OCI-LY3 (cell line): ENCODE measurements at regions not wholly inside any gene's neighbourhood (a gene's known extent, or its start where the extent isn't known, plus 50 kb on each side); places are given as distances from the start of the nearest gene placed in this dataset.

Experiments
- EZH2phosphoT487 ChIP-seq: fragments of 200-600 bp; shearing (Covaris generic); IDR thresholded peaks from 2 replicates; pipeline ENCODE4 v1.6.1; 2018; ENCODE audit warnings: antibody characterized with exemption, mixed run types, low read depth
- TF ChIP-seq, protein P1 (sequence below): fragments of 200-600, 300-600 bp; sonication (generic); IDR thresholded peaks from 2 replicates; pipeline ENCODE4 v1.5.1; 2014; ENCODE audit warnings: antibody characterized with exemption, low read length, low read depth

- TF ChIP-seq, protein P1, sequence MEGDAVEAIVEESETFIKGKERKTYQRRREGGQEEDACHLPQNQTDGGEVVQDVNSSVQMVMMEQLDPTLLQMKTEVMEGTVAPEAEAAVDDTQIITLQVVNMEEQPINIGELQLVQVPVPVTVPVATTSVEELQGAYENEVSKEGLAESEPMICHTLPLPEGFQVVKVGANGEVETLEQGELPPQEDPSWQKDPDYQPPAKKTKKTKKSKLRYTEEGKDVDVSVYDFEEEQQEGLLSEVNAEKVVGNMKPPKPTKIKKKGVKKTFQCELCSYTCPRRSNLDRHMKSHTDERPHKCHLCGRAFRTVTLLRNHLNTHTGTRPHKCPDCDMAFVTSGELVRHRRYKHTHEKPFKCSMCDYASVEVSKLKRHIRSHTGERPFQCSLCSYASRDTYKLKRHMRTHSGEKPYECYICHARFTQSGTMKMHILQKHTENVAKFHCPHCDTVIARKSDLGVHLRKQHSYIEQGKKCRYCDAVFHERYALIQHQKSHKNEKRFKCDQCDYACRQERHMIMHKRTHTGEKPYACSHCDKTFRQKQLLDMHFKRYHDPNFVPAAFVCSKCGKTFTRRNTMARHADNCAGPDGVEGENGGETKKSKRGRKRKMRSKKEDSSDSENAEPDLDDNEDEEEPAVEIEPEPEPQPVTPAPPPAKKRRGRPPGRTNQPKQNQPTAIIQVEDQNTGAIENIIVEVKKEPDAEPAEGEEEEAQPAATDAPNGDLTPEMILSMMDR: no peak
- no peak for TF ChIP-seq EZH2phosphoT487
Observed at GRCh38 chr12:126651133-126651532, 1585.9 kb downstream of the AACS start.
